PC-9 (cell line): ENCODE measurements at regions not wholly inside any gene's neighbourhood (a gene's known extent, or its start where the extent isn't known, plus 50 kb on each side); places are given as distances from the start of the nearest gene placed in this dataset.

Experiments used
- EZH2 ChIP-seq: fragments of 200-600 bp; sonication (generic); IDR thresholded peaks from 2 replicates; pipeline ENCODE4 v1.8.0; 2017; ENCODE audit warnings: antibody characterized with exemption, low read depth
- TF ChIP-seq, protein P1 (sequence below): fragments of 200-600 bp; sonication (generic); conservative IDR thresholded peaks from 2 replicates; pipeline ENCODE4 v1.6.1; 2017; ENCODE audit warnings: mixed run types, antibody characterized with exemption, mild to moderate bottlenecking, moderate library complexity

DNA sequence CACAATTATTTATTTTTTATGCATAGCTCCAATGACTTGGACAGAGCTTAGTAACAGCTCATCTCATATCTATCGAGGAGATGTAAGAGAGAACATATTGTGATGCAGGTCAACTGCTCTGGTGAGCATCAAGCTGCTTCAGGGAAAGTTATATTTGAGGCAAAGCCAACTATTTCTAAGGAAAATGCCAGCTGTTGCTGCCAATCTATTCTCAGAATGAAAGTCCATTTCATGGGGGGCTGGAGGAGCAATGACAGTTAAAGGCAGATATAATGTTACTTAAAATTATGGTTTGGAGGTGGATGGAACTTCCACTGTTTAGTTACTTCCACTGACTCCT lies 424.8 kb downstream of the KIF20B start:
- TF ChIP-seq, protein P1, sequence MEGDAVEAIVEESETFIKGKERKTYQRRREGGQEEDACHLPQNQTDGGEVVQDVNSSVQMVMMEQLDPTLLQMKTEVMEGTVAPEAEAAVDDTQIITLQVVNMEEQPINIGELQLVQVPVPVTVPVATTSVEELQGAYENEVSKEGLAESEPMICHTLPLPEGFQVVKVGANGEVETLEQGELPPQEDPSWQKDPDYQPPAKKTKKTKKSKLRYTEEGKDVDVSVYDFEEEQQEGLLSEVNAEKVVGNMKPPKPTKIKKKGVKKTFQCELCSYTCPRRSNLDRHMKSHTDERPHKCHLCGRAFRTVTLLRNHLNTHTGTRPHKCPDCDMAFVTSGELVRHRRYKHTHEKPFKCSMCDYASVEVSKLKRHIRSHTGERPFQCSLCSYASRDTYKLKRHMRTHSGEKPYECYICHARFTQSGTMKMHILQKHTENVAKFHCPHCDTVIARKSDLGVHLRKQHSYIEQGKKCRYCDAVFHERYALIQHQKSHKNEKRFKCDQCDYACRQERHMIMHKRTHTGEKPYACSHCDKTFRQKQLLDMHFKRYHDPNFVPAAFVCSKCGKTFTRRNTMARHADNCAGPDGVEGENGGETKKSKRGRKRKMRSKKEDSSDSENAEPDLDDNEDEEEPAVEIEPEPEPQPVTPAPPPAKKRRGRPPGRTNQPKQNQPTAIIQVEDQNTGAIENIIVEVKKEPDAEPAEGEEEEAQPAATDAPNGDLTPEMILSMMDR: no peak
- no peak for TF ChIP-seq EZH2
